AG09319 (cell line): ENCODE measurements at regions not wholly inside any gene's neighbourhood (a gene's known extent, or its start where the extent isn't known, plus 50 kb on each side); places are given as distances from the start of the nearest gene placed in this dataset.

Experiments
- DNase-seq: peaks from one replicate; pipeline ENCODE4 v3.0.0-alpha.2; 2010; ENCODE audit warnings: low read depth; ENCODE audit errors: extremely low read depth
- CTCF ChIP-seq: IDR thresholded peaks from 2 replicates; pipeline ENCODE4 v1.5.1; 2011; ENCODE audit warnings: low read depth, mild to moderate bottlenecking, inconsistent platforms, low read length, moderate library complexity

- no peak for TF ChIP-seq CTCF
- no peak for DNase-seq
Measured at GRCh38 chr3:72151465-72152238, 366.7 kb upstream of the PROK2 start.

- DNase-seq: no peak
- TF ChIP-seq CTCF: no peak
Measured at GRCh38 chr3:72150634-72151412, 365.9 kb upstream of the PROK2 start.

- no peak for TF ChIP-seq CTCF
Measured at GRCh38 chr3:72149645-72150300, 364.8 kb upstream of the PROK2 start.

GRCh38 chr3:72147600-72147999 lies 362.7 kb upstream of the PROK2 start:
- no peak for TF ChIP-seq CTCF
- no peak for DNase-seq

More at GRCh38 chr3:72149645-72150300, 364.8 kb upstream of the PROK2 start:
- DNase-seq: no peak

GRCh38 chr3:72145506-72146380 lies 360.8 kb upstream of the PROK2 start:
- DNase-seq: no peak
- TF ChIP-seq CTCF: no peak

- no peak for TF ChIP-seq CTCF
- DNase-seq: no peak
Measured at GRCh38 chr3:72144773-72145505, 360.0 kb upstream of the PROK2 start.
